Psoas muscle (tissue), 7 donors: ENCODE measurements at regions not wholly inside any gene's neighbourhood (a gene's known extent, or its start where the extent isn't known, plus 50 kb on each side); places are given as distances from the start of the nearest gene placed in this dataset.

ENCODE experiments used
- ATAC-seq, 4 donors: fragments of 200-7000 bp; cut with Tn5 transposase; one replicate each; pipeline ENCODE4 v1.9.1; 2020; ENCODE audit warnings: moderate library complexity in 3 of 4, mild to moderate bottlenecking in 2 of 4
- DNase-seq, 2 donors: peaks; one replicate each; pipeline ENCODE4 v3.0.0-alpha.2; 2020
- H3K27ac ChIP-seq: fragments of 200-600 bp; one replicate; pipeline ENCODE4 v1.8.0; 2022
- H3K27me3 ChIP-seq, 3 donors: fragments of 200-600 bp in 1 of 3; one replicate each; pipeline versions ENCODE4 v1.6.1 to v1.8.0; 2013 to 2022; ENCODE audit warnings: low read length in 2 of 3, mild to moderate bottlenecking in 2 of 3, moderate library complexity in 1 of 3; ENCODE audit not compliant: insufficient read depth in 3 of 3
- H3K36me3 ChIP-seq, 2 donors: fragments of 200-600 bp in 1 of 2; one replicate each; pipeline versions ENCODE4 v1.6.1 to v1.8.0; 2013 to 2022; ENCODE audit warnings: low read depth in 1 of 2, mild to moderate bottlenecking in 1 of 2, moderate library complexity in 1 of 2; ENCODE audit not compliant: insufficient read depth in 1 of 2
- H3K4me1 ChIP-seq: fragments of 200-600 bp; one replicate; pipeline ENCODE4 v1.8.0; 2022
- H3K4me3 ChIP-seq: fragments of 200-600 bp; one replicate; pipeline ENCODE4 v1.8.0; 2022; ENCODE audit warnings: mild to moderate bottlenecking
- H3K9me3 ChIP-seq: fragments of 200-600 bp; one replicate; pipeline ENCODE4 v1.8.0; 2022
- CTCF ChIP-seq: fragments of 200-600 bp; IDR thresholded peaks from one replicate; pipeline ENCODE4 v1.8.0; 2022; ENCODE audit warnings: antibody characterized with exemption
- WGBS, 3 donors: extraction: QIAGEN DNeasy Blood & Tissue Kit; methylation state at CpG; one replicate each; pipeline versions ENCODE4 v1.1.6 to v1.1.7; 2013; 5-methylcytosine and 5-hydroxymethylcytosine counted together
- intact Hi-C, 2 donors: fragments of 100-400 bp; cut with DNase I; formaldehyde crosslinking; loops; one replicate each; pipeline versions ENCODE4 v1.11.0 to v1.14.2; 2022
- donor health status: healthy with polysubstance abuse.
- donor health status: DM: no; HTN: no; CAD: no; lungs with moderate emphysema.
- donor health status: Bipolar disorder and iron deficiency.
- donor health status: healthy.
- donor health status: DM: yes; HTN: yes; CAD: no.
- donor health status: DM: no; HTN: no; CAD: no.
- donor health status: DM: yes; HTN: yes; CAD: no.

GRCh38 chr16:86088287-86088686 lies 189.3 kb downstream of the IRF8 start:
- no peaks in the 10 kb centered on the region for H3K4me1 ChIP-seq
- ATAC-seq, result no peak
- intact Hi-C loops, result no loop called here
- TF ChIP-seq CTCF, result no peak
- no peak overlapping the region for H3K27ac ChIP-seq
- no peaks in the 10 kb centered on the region for H3K36me3 ChIP-seq
- peaks cover 0 to 31% (median 5%) of the 10 kb centered on the region in 3 donors for H3K27me3 ChIP-seq
- no peaks in the 10 kb centered on the region for H3K9me3 ChIP-seq
- no peak overlapping the region for H3K4me3 ChIP-seq
- WGBS, 3 donors, result 54 to 65% (median 56%) methylated on average over 5 of the region's 5 CpGs
- no peak for DNase-seq

- intact Hi-C loops, result no loop called here
- no peak for ATAC-seq
- Histone ChIP-seq H3K4me3 (no peak overlapping the region), H3K27ac (no peak overlapping the region), H3K9me3 (no peaks in the 10 kb centered on the region), H3K4me1 (no peaks in the 10 kb centered on the region), H3K36me3 (no peaks in the 10 kb centered on the region), H3K27me3 (peaks cover 0 to 27% (median 5%) of the 10 kb centered on the region in 3 donors)
- WGBS, 3 donors, result 72 to 82% (median 77%) methylated on average over 9 of the region's 9 CpGs
- TF ChIP-seq CTCF, result no peak
- no peak for DNase-seq
Measured at GRCh38 chr16:86088816-86089215, 189.9 kb downstream of the IRF8 start.

DNA sequence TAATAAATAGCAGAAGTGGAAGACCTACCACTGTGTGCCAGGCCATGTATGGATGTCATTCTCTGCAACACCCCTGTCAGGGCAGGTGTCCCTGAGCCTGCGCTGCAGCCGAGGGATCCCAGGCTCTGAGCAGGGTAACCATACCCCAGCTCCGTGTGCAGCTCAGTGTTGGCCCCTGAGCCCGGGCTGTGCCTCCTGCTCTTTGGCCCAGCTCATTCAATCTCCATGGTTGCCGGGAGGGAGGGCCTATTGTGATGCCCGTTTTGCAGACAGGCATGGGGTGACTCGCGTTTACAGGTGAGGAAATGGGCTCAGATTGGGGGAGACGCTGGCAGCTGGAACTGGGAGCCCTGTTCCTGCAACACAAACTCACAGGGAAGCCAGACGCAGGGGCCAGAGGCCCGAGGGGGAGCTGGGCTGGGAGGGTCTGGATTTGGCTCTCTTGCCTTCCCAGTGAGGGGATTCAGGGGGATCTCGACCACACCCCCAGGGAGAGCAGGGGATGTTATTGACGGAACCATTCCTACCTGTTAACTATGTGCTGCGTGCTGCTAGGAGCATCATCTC lies 190.5 kb downstream of the IRF8 start:
- peaks cover 0 to 22% (median 5%) of the 10 kb centered on the region in 3 donors for H3K27me3 ChIP-seq
- intact Hi-C loops, result no loop called here
- 58 to 68% (median 65%) methylated on average over 14 of the region's 14 CpGs for WGBS, 3 donors
- H3K9me3 ChIP-seq, result no peaks in the 10 kb centered on the region
- H3K36me3 ChIP-seq, result no peaks in the 10 kb centered on the region
- no peak for ATAC-seq
- DNase-seq, result no peak
- no peak overlapping the region for H3K4me3 ChIP-seq
- H3K27ac ChIP-seq, result no peak overlapping the region
- TF ChIP-seq CTCF, result no peak
- no peaks in the 10 kb centered on the region for H3K4me1 ChIP-seq

DNA sequence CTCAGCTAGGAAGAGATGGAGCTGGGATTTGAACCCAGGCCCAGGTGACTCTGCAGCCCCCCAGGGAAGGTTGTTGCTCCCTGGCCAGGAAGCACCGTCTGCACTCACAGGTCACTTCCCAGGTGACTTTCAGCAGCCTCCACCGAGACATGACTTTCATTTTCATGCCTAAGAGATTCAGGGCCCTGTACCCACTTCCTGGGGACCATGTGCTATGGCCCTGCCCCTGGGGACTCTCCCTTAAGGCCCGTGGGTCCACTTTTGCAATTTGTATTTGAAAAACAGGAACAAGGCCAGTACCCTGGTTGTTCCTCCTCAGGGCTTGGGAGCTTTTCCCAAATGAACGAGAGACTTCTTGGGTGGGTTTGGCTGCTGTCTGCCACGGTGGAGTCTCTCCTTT lies 191.0 kb downstream of the IRF8 start:
- WGBS, 3 donors, result 43 to 49% (median 44%) methylated on average over 5 of the region's 5 CpGs
- no peak for TF ChIP-seq CTCF
- Histone ChIP-seq H3K27ac (no peak overlapping the region), H3K4me3 (no peak overlapping the region), H3K4me1 (no peaks in the 10 kb centered on the region), H3K36me3 (no peaks in the 10 kb centered on the region), H3K27me3 (peaks cover 0 to 16% (median 5%) of the 10 kb centered on the region in 3 donors), H3K9me3 (no peaks in the 10 kb centered on the region)
- DNase-seq (no peak), ATAC-seq (no peak)
- intact Hi-C loops, result no loop called here
